GM23338 (cell line): ENCODE measurements at regions not wholly inside any gene's neighbourhood (a gene's known extent, or its start where the extent isn't known, plus 50 kb on each side); places are given as distances from the start of the nearest gene placed in this dataset.

Source experiments
- ATAC-seq: fragments of 200-7000 bp; cut with Tn5 transposase; 3 replicates; pipeline ENCODE4 v1.9.1; 2020
- DNase-seq: peaks from one replicate; pipeline ENCODE4 v3.0.0-alpha.2; 2015; ENCODE audit warnings: low spot score
- H2AFZ ChIP-seq: fragments of 200-600 bp; sonication (generic); 2 replicates; pipeline ENCODE4 v1.8.0; 2016; ENCODE audit warnings: antibody characterized with exemption, mild to moderate bottlenecking, moderate library complexity
- H3F3A ChIP-seq: fragments of 200-600 bp; sonication (generic); replicated peaks from 2 replicates; pipeline ENCODE4 v1.8.0; 2017; ENCODE audit warnings: antibody characterized with exemption, mixed run types, low read depth
- H3K27ac ChIP-seq: fragments of 200-600 bp; sonication (generic); 2 replicates; pipeline ENCODE4 v1.6.1; 2016; ENCODE audit warnings: low read depth
- H3K27me3 ChIP-seq: fragments of 200-600 bp; sonication (generic); 2 replicates; pipeline ENCODE4 v1.8.0; 2016; ENCODE audit warnings: mild to moderate bottlenecking, mixed run types, moderate library complexity; ENCODE audit not compliant: insufficient read depth
- H3K36me3 ChIP-seq: fragments of 200-600 bp; sonication (generic); 2 replicates; pipeline ENCODE4 v1.8.0; 2016; ENCODE audit warnings: mild to moderate bottlenecking; ENCODE audit not compliant: insufficient read depth
- H3K4me1 ChIP-seq: fragments of 200-600 bp; sonication (generic); 2 replicates; pipeline ENCODE4 v1.8.0; 2016; ENCODE audit warnings: mild to moderate bottlenecking, moderate library complexity; ENCODE audit not compliant: insufficient read depth
- H3K4me2 ChIP-seq: fragments of 200-600 bp; sonication (generic); 2 replicates; pipeline ENCODE4 v1.7.1; 2017; ENCODE audit warnings: mixed run types
- H3K4me3 ChIP-seq: fragments of 200-600 bp; sonication (generic); 2 replicates; pipeline ENCODE4 v1.6.1; 2016; ENCODE audit warnings: mixed run types
- H3K79me2 ChIP-seq: fragments of 200-600 bp; sonication (generic); replicated peaks from 2 replicates; pipeline ENCODE4 v1.8.0; 2017; ENCODE audit warnings: mild to moderate bottlenecking; ENCODE audit not compliant: insufficient read depth
- H3K9me2 ChIP-seq: fragments of 200-600 bp; sonication (generic); 2 replicates; pipeline ENCODE4 v1.8.0; 2017; ENCODE audit not compliant: insufficient read depth
- H4K20me1 ChIP-seq: fragments of 200-600 bp; sonication (generic); replicated peaks from 2 replicates; pipeline ENCODE4 v1.8.0; 2017; ENCODE audit warnings: mild to moderate bottlenecking; ENCODE audit not compliant: insufficient read depth
- H3K27ac Mint-ChIP-seq: 2 replicates; pipeline ENCODE4 v1.8.0; 2020; ENCODE audit warnings: inconsistent platforms, mild to moderate bottlenecking, moderate library complexity, mixed read lengths
- H3K27me3 Mint-ChIP-seq: 3 replicates; pipeline ENCODE4 v1.8.0; 2022; ENCODE audit warnings: low read depth, mild to moderate bottlenecking, moderate library complexity, mixed read lengths, inconsistent platforms; ENCODE audit not compliant: insufficient read depth, poor library complexity
- H3K36me3 Mint-ChIP-seq: 3 replicates; pipeline ENCODE4 v1.8.0; 2021; ENCODE audit warnings: low read depth, mild to moderate bottlenecking, inconsistent platforms, moderate library complexity, mixed read lengths
- H3K4me1 Mint-ChIP-seq: 3 replicates; pipeline ENCODE4 v1.8.0; 2020; ENCODE audit warnings: mild to moderate bottlenecking, inconsistent platforms, mixed read lengths
- H3K4me3 Mint-ChIP-seq: 3 replicates; pipeline ENCODE4 v1.8.0; 2021; ENCODE audit warnings: moderate library complexity, mild to moderate bottlenecking, inconsistent platforms, mixed read lengths
- H3K9me3 Mint-ChIP-seq: 3 replicates; pipeline ENCODE4 v1.8.0; 2020; ENCODE audit warnings: moderate library complexity, mild to moderate bottlenecking, inconsistent platforms, mixed read lengths
- EZH2 ChIP-seq: fragments of 200-600 bp; sonication (generic); IDR thresholded peaks from one replicate; pipeline ENCODE4 v1.8.0; 2017; ENCODE audit warnings: antibody characterized with exemption, mild to moderate bottlenecking, low read depth; ENCODE audit not compliant: unreplicated experiment
- EZH2phosphoT487 ChIP-seq: fragments of 200-600 bp; sonication (generic); IDR thresholded peaks from one replicate; pipeline ENCODE4 v1.8.1; 2018; ENCODE audit warnings: antibody characterized with exemption; ENCODE audit not compliant: unreplicated experiment
- POLR2AphosphoS5 ChIP-seq: IDR thresholded peaks from 2 replicates; pipeline ENCODE4 v1.6.1; 2016; ENCODE audit warnings: antibody characterized with exemption, low read depth
- STAT1 ChIP-seq: IDR thresholded peaks from one replicate; pipeline ENCODE4 v1.6.1; 2016; ENCODE audit warnings: antibody characterized with exemption; ENCODE audit not compliant: unreplicated experiment
- ZNF114 ChIP-seq: fragments of 250-450 bp; sonication (Bioruptor Pico); IDR thresholded peaks from 2 replicates; pipeline ENCODE4 v1.5.0; 2020; ENCODE audit warnings: mild to moderate bottlenecking, moderate library complexity
- TF ChIP-seq, protein P1 (sequence below): IDR thresholded peaks from one replicate; pipeline ENCODE4 v1.6.1; 2018; ENCODE audit warnings: antibody characterized with exemption; ENCODE audit not compliant: unreplicated experiment
- TF ChIP-seq, protein P2 (sequence below), 2 experiments: fragments of 200-600 bp in 1 of 2; sonication (generic) in 1 of 2; conservative IDR thresholded peaks; 2 replicates each; pipeline versions ENCODE4 v1.5.1 to v1.6.1; 2016 to 2017; ENCODE audit warnings: antibody characterized with exemption in 2 of 2, low read depth in 2 of 2, mild to moderate bottlenecking in 2 of 2, moderate library complexity in 1 of 2
- TF ChIP-seq, protein P3 (sequence below): fragments of 250-450 bp; sonication (Bioruptor Pico); IDR thresholded peaks from 2 replicates; pipeline ENCODE4 v1.5.0; 2020; ENCODE audit warnings: mild to moderate bottlenecking, moderate library complexity

DNA sequence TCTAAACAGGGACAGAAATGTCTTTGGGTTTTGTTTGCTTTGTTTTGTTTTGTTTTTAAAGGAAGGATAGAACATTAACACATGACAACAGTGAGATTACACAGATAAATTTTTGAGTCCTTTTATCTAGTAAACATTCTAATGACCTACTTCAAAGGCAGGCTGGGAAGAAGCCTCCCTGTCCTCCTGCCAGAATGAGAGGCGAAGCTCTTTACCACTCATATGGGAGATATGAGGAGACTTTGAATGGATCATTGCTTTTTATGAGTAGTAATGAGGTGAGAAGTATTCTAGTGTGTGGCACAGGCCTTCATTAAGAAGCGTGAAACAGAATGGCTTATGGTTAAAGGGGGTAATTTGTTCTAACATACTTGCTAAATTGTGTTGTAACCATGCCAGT, 172.0 kb downstream of the FBXO8 start:
- DNase-seq (no peak), ATAC-seq (no peak)
- H3K9me3 Mint-ChIP-seq, result no peaks in the 10 kb centered on the region; the same call in 2 of the 3 replicates
- no peak overlapping the region for H3K4me3 ChIP-seq
- no peaks in the 10 kb centered on the region; the same call in 1 of the 2 replicates for H3K4me1 ChIP-seq
- no peak overlapping the region for H3K27ac ChIP-seq
- peaks cover 14% of the 10 kb centered on the region for H3K4me1 Mint-ChIP-seq
- H3K27me3 Mint-ChIP-seq, result peaks cover 1% of the 10 kb centered on the region
- H3K79me2 ChIP-seq, result no peaks in the 10 kb centered on the region
- H3K4me3 Mint-ChIP-seq, result no peak overlapping the region
- H3K36me3 Mint-ChIP-seq, result no peaks in the 10 kb centered on the region
- H3K9me2 ChIP-seq, result no peaks in the 10 kb centered on the region
- no peaks in the 10 kb centered on the region for H3K36me3 ChIP-seq
- no peak overlapping the region for H2AFZ ChIP-seq
- TF ChIP-seq EZH2, result no peak
- TF ChIP-seq EZH2phosphoT487, result no peak
- TF ChIP-seq STAT1, result no peak
- TF ChIP-seq, protein P1, sequence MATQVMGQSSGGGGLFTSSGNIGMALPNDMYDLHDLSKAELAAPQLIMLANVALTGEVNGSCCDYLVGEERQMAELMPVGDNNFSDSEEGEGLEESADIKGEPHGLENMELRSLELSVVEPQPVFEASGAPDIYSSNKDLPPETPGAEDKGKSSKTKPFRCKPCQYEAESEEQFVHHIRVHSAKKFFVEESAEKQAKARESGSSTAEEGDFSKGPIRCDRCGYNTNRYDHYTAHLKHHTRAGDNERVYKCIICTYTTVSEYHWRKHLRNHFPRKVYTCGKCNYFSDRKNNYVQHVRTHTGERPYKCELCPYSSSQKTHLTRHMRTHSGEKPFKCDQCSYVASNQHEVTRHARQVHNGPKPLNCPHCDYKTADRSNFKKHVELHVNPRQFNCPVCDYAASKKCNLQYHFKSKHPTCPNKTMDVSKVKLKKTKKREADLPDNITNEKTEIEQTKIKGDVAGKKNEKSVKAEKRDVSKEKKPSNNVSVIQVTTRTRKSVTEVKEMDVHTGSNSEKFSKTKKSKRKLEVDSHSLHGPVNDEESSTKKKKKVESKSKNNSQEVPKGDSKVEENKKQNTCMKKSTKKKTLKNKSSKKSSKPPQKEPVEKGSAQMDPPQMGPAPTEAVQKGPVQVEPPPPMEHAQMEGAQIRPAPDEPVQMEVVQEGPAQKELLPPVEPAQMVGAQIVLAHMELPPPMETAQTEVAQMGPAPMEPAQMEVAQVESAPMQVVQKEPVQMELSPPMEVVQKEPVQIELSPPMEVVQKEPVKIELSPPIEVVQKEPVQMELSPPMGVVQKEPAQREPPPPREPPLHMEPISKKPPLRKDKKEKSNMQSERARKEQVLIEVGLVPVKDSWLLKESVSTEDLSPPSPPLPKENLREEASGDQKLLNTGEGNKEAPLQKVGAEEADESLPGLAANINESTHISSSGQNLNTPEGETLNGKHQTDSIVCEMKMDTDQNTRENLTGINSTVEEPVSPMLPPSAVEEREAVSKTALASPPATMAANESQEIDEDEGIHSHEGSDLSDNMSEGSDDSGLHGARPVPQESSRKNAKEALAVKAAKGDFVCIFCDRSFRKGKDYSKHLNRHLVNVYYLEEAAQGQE, result no peak
- TF ChIP-seq ZNF114, result no peak
- TF ChIP-seq, protein P2, sequence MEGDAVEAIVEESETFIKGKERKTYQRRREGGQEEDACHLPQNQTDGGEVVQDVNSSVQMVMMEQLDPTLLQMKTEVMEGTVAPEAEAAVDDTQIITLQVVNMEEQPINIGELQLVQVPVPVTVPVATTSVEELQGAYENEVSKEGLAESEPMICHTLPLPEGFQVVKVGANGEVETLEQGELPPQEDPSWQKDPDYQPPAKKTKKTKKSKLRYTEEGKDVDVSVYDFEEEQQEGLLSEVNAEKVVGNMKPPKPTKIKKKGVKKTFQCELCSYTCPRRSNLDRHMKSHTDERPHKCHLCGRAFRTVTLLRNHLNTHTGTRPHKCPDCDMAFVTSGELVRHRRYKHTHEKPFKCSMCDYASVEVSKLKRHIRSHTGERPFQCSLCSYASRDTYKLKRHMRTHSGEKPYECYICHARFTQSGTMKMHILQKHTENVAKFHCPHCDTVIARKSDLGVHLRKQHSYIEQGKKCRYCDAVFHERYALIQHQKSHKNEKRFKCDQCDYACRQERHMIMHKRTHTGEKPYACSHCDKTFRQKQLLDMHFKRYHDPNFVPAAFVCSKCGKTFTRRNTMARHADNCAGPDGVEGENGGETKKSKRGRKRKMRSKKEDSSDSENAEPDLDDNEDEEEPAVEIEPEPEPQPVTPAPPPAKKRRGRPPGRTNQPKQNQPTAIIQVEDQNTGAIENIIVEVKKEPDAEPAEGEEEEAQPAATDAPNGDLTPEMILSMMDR (conservative IDR thresholded peaks at IDR 0.05; ENCODE audit: low read depth in 2 of 2), result no peak
- H3K4me2 ChIP-seq, result no peak overlapping the region
- H3K27me3 ChIP-seq, result no peaks in the 10 kb centered on the region
- H3F3A ChIP-seq, result no peaks in the 10 kb centered on the region
- no peaks in the 10 kb centered on the region for H4K20me1 ChIP-seq
- no peak overlapping the region for H3K27ac Mint-ChIP-seq

DNA sequence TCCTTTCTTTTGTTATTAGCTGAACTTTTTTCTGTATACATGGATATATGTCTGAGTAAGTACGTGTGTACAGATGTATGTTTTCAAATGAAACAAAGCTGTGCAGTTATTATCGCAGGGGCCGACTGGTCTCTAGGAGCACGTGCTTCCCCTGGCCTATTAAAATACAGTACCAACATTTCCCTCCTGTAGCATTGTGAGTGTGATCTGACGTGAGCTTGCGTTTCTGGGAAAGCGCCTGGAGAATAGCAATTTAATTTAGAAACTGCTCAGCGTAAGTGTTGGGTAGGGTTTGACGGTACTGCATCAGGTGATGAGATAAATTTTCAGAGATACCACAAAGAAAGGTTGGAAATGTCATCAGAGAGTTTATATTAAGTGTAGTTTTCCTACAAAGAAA, 173.3 kb downstream of the FBXO8 start:
- H3F3A ChIP-seq, result no peaks in the 10 kb centered on the region
- no peak overlapping the region for H3K4me3 ChIP-seq
- Mint-ChIP-seq H3K9me3 (no peaks in the 10 kb centered on the region; the same call in 2 of the 3 replicates), H3K36me3 (no peaks in the 10 kb centered on the region), H3K27ac (no peak overlapping the region), H3K4me1 (peaks cover 12% of the 10 kb centered on the region), H3K4me3 (no peak overlapping the region), H3K27me3 (peaks cover 1% of the 10 kb centered on the region)
- H2AFZ ChIP-seq, result no peak overlapping the region
- no peaks in the 10 kb centered on the region for H3K36me3 ChIP-seq
- no peaks in the 10 kb centered on the region; the same call in 1 of the 2 replicates for H3K4me1 ChIP-seq
- no peak for ATAC-seq
- H3K27me3 ChIP-seq, result no peaks in the 10 kb centered on the region
- no peaks in the 10 kb centered on the region for H3K9me2 ChIP-seq
- no peak overlapping the region for H3K27ac ChIP-seq
- no peaks in the 10 kb centered on the region for H3K79me2 ChIP-seq
- no peak for DNase-seq
- no peak overlapping the region for H3K4me2 ChIP-seq
- no peaks in the 10 kb centered on the region for H4K20me1 ChIP-seq
- TF ChIP-seq, protein P2 (conservative IDR thresholded peaks at IDR 0.05; ENCODE audit: low read depth in 2 of 2), result no peak
- TF ChIP-seq, protein P3, sequence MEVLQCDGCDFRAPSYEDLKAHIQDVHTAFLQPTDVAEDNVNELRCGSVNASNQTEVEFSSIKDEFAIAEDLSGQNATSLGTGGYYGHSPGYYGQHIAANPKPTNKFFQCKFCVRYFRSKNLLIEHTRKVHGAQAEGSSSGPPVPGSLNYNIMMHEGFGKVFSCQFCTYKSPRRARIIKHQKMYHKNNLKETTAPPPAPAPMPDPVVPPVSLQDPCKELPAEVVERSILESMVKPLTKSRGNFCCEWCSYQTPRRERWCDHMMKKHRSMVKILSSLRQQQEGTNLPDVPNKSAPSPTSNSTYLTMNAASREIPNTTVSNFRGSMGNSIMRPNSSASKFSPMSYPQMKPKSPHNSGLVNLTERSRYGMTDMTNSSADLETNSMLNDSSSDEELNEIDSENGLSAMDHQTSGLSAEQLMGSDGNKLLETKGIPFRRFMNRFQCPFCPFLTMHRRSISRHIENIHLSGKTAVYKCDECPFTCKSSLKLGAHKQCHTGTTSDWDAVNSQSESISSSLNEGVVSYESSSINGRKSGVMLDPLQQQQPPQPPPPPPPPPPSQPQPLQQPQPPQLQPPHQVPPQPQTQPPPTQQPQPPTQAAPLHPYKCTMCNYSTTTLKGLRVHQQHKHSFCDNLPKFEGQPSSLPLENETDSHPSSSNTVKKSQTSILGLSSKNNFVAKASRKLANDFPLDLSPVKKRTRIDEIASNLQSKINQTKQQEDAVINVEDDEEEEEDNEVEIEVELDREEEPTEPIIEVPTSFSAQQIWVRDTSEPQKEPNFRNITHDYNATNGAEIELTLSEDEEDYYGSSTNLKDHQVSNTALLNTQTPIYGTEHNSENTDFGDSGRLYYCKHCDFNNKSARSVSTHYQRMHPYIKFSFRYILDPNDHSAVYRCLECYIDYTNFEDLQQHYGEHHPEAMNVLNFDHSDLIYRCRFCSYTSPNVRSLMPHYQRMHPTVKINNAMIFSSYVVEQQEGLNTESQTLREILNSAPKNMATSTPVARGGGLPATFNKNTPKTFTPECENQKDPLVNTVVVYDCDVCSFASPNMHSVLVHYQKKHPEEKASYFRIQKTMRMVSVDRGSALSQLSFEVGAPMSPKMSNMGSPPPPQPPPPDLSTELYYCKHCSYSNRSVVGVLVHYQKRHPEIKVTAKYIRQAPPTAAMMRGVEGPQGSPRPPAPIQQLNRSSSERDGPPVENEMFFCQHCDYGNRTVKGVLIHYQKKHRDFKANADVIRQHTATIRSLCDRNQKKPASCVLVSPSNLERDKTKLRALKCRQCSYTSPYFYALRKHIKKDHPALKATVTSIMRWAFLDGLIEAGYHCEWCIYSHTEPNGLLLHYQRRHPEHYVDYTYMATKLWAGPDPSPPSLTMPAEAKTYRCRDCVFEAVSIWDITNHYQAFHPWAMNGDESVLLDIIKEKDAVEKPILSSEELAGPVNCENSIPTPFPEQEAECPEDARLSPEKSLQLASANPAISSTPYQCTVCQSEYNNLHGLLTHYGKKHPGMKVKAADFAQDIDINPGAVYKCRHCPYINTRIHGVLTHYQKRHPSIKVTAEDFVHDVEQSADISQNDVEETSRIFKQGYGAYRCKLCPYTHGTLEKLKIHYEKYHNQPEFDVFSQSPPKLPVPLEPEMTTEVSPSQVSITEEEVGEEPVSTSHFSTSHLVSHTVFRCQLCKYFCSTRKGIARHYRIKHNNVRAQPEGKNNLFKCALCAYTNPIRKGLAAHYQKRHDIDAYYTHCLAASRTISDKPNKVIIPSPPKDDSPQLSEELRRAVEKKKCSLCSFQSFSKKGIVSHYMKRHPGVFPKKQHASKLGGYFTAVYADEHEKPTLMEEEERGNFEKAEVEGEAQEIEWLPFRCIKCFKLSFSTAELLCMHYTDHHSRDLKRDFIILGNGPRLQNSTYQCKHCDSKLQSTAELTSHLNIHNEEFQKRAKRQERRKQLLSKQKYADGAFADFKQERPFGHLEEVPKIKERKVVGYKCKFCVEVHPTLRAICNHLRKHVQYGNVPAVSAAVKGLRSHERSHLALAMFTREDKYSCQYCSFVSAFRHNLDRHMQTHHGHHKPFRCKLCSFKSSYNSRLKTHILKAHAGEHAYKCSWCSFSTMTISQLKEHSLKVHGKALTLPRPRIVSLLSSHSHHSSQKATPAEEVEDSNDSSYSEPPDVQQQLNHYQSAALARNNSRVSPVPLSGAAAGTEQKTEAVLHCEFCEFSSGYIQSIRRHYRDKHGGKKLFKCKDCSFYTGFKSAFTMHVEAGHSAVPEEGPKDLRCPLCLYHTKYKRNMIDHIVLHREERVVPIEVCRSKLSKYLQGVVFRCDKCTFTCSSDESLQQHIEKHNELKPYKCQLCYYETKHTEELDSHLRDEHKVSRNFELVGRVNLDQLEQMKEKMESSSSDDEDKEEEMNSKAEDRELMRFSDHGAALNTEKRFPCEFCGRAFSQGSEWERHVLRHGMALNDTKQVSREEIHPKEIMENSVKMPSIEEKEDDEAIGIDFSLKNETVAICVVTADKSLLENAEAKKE, result no peak
- TF ChIP-seq POLR2AphosphoS5, result no peak
